CD8-positive, alpha-beta memory T cell (primary cell): ENCODE measurements at regions not wholly inside any gene's neighbourhood (a gene's known extent, or its start where the extent isn't known, plus 50 kb on each side); places are given as distances from the start of the nearest gene placed in this dataset.

Source experiments
- CTCF ChIA-PET: fragments of 350-600 bp; sonication (Branson Sonifier 250); formaldehyde crosslinking; loops from one replicate; lab custom pipeline; 2021; ENCODE audit warnings: antibody characterized with exemption; lab: Charles Lee
- POLR2A ChIA-PET: fragments of 350-600 bp; sonication (Branson Sonifier 250); formaldehyde crosslinking; loops from one replicate; lab custom pipeline; 2021; ENCODE audit warnings: antibody characterized with exemption; lab: Charles Lee
- DNase-seq, 5 donors: peaks; one replicate each; pipeline versions ENCODE4 v3.0.0 to v3.0.0-alpha.2; 2020 to 2022; ENCODE audit warnings: mixed read lengths in 1 of 5
- H3K27ac ChIP-seq: one replicate; pipeline ENCODE4 v1.7.0; 2013; ENCODE audit warnings: low read depth, mild to moderate bottlenecking, low read length, moderate library complexity
- H3K27me3 ChIP-seq: 2 replicates; pipeline ENCODE4 v1.7.0; 2013; ENCODE audit warnings: low read length, mild to moderate bottlenecking; ENCODE audit not compliant: insufficient read depth, poor library complexity, severe bottlenecking
- H3K36me3 ChIP-seq: 2 replicates; pipeline ENCODE4 v1.7.0; 2013; ENCODE audit warnings: mild to moderate bottlenecking, low read length, moderate library complexity; ENCODE audit not compliant: insufficient read depth
- H3K4me1 ChIP-seq: 2 replicates; pipeline ENCODE4 v1.7.0; 2013; ENCODE audit warnings: mild to moderate bottlenecking, low read length, moderate library complexity; ENCODE audit not compliant: insufficient read depth
- H3K4me3 ChIP-seq: 2 replicates; pipeline ENCODE4 v1.7.0; 2013; ENCODE audit warnings: mild to moderate bottlenecking, low read length
- H3K9me3 ChIP-seq: 2 replicates; pipeline ENCODE4 v1.7.0; 2013; ENCODE audit warnings: mild to moderate bottlenecking, low read length
- H3K27ac Mint-ChIP-seq, 8 donors: one replicate each; pipeline ENCODE4 v1.8.0; 2020 to 2021; ENCODE audit warnings: mixed read lengths in 8 of 8, mild to moderate bottlenecking in 6 of 8, inconsistent platforms in 3 of 8, moderate library complexity in 3 of 8
- H3K27me3 Mint-ChIP-seq, 2 donors: one replicate each; pipeline ENCODE4 v1.8.0; 2020 to 2021; ENCODE audit warnings: mixed read lengths in 2 of 2, mild to moderate bottlenecking in 1 of 2, moderate library complexity in 1 of 2
- H3K36me3 Mint-ChIP-seq, 3 donors: one replicate each; pipeline ENCODE4 v1.8.0; 2020 to 2021; ENCODE audit warnings: mixed read lengths in 3 of 3, inconsistent platforms in 1 of 3, mild to moderate bottlenecking in 1 of 3
- H3K4me1 Mint-ChIP-seq, 3 donors: one replicate each; pipeline ENCODE4 v1.8.0; 2020 to 2021; ENCODE audit warnings: mixed read lengths in 3 of 3, inconsistent platforms in 1 of 3, mild to moderate bottlenecking in 1 of 3
- H3K4me3 Mint-ChIP-seq, 7 donors: one replicate each; pipeline ENCODE4 v1.8.0; 2020 to 2021; ENCODE audit warnings: mixed read lengths in 7 of 7, mild to moderate bottlenecking in 6 of 7, moderate library complexity in 4 of 7, inconsistent platforms in 2 of 7
- H3K9me3 Mint-ChIP-seq, 5 donors: one replicate each; pipeline ENCODE4 v1.8.0; 2020 to 2022; ENCODE audit warnings: mixed read lengths in 5 of 5, mild to moderate bottlenecking in 3 of 5, moderate library complexity in 2 of 5, inconsistent platforms in 1 of 5

GRCh38 chr15:47975427-47975826, 145.4 kb upstream of the SLC24A5 start:
- CTCF ChIA-PET, result interaction anchor here (1.0 kb wide), 1 partner anchor 12 kb away, joined by 4 read pairs; no protein-coding TSS in a partner anchor
- no peak for DNase-seq
- Mint-ChIP-seq H3K4me1 (no peaks in the 10 kb centered on the region), H3K9me3 (peaks cover 0 to 4% (median 2%) of the 10 kb centered on the region in 5 donors), H3K27ac (no peak overlapping the region), H3K36me3 (no peaks in the 10 kb centered on the region), H3K4me3 (no peak overlapping the region), H3K27me3 (no peaks in the 10 kb centered on the region)
- Histone ChIP-seq H3K36me3 (no peaks in the 10 kb centered on the region), H3K4me1 (no peaks in the 10 kb centered on the region), H3K27ac (no peak overlapping the region), H3K4me3 (no peak overlapping the region), H3K27me3 (no peaks in the 10 kb centered on the region), H3K9me3 (no peaks in the 10 kb centered on the region)
- POLR2A ChIA-PET, result no interaction called here

- Mint-ChIP-seq H3K27me3 (no peaks in the 10 kb centered on the region), H3K36me3 (no peaks in the 10 kb centered on the region), H3K9me3 (peaks cover 0 to 2% (median 0%) of the 10 kb centered on the region in 5 donors), H3K27ac (no peak overlapping the region), H3K4me3 (no peak overlapping the region), H3K4me1 (no peaks in the 10 kb centered on the region)
- H3K36me3 ChIP-seq, result no peaks in the 10 kb centered on the region
- DNase-seq, result no peak
- no peak overlapping the region for H3K4me3 ChIP-seq
- POLR2A ChIA-PET, result no interaction called here
- CTCF ChIA-PET, result no interaction called here
- H3K27me3 ChIP-seq, result no peaks in the 10 kb centered on the region
- no peak overlapping the region for H3K27ac ChIP-seq
- H3K4me1 ChIP-seq, result no peaks in the 10 kb centered on the region
- H3K9me3 ChIP-seq, result no peaks in the 10 kb centered on the region
Measured at GRCh38 chr15:47983533-47983932, 137.3 kb upstream of the SLC24A5 start.

- Histone ChIP-seq H3K4me3 (no peak overlapping the region), H3K9me3 (no peaks in the 10 kb centered on the region), H3K27me3 (no peaks in the 10 kb centered on the region), H3K27ac (no peak overlapping the region), H3K4me1 (no peaks in the 10 kb centered on the region), H3K36me3 (no peaks in the 10 kb centered on the region)
- no peaks in the 10 kb centered on the region for H3K27me3 Mint-ChIP-seq
- ChIA-PET CTCF (no interaction called here), POLR2A (no interaction called here)
- H3K4me1 Mint-ChIP-seq, result no peaks in the 10 kb centered on the region
- no peaks in the 10 kb centered on the region for H3K36me3 Mint-ChIP-seq
- no peak overlapping the region for H3K4me3 Mint-ChIP-seq
- H3K27ac Mint-ChIP-seq, result no peak overlapping the region
- DNase-seq, result no peak
- H3K9me3 Mint-ChIP-seq, result no peaks in the 10 kb centered on the region
Measured at GRCh38 chr15:47985568-47985967, 135.2 kb upstream of the SLC24A5 start.

GRCh38 chr15:47987461-47987860, 133.3 kb upstream of the SLC24A5 start:
- H3K4me1 ChIP-seq, result no peaks in the 10 kb centered on the region
- no peaks in the 10 kb centered on the region for H3K27me3 ChIP-seq
- Mint-ChIP-seq H3K36me3 (no peaks in the 10 kb centered on the region), H3K27me3 (no peaks in the 10 kb centered on the region), H3K4me3 (no peak overlapping the region), H3K9me3 (no peaks in the 10 kb centered on the region), H3K27ac (no peak overlapping the region), H3K4me1 (no peaks in the 10 kb centered on the region)
- no peak for DNase-seq
- POLR2A ChIA-PET, result no interaction called here
- no peak overlapping the region for H3K4me3 ChIP-seq
- no peaks in the 10 kb centered on the region for H3K9me3 ChIP-seq
- CTCF ChIA-PET, result no interaction called here
- no peak overlapping the region for H3K27ac ChIP-seq
- H3K36me3 ChIP-seq, result no peaks in the 10 kb centered on the region

- H3K9me3 ChIP-seq, result no peaks in the 10 kb centered on the region
- H3K27me3 ChIP-seq, result no peaks in the 10 kb centered on the region
- Mint-ChIP-seq H3K27me3 (no peaks in the 10 kb centered on the region), H3K27ac (no peak overlapping the region), H3K9me3 (no peaks in the 10 kb centered on the region), H3K4me1 (no peaks in the 10 kb centered on the region), H3K4me3 (no peak overlapping the region), H3K36me3 (no peaks in the 10 kb centered on the region)
- H3K4me3 ChIP-seq, result no peak overlapping the region
- ChIA-PET CTCF (no interaction called here), POLR2A (no interaction called here)
- no peaks in the 10 kb centered on the region for H3K4me1 ChIP-seq
- no peaks in the 10 kb centered on the region for H3K36me3 ChIP-seq
- H3K27ac ChIP-seq, result no peak overlapping the region
- no peak for DNase-seq
Measured at GRCh38 chr15:47987908-47988532, 132.8 kb upstream of the SLC24A5 start.

GRCh38 chr15:47988564-47988963, 132.2 kb upstream of the SLC24A5 start:
- Histone ChIP-seq H3K9me3 (no peaks in the 10 kb centered on the region), H3K27me3 (no peaks in the 10 kb centered on the region), H3K4me1 (no peaks in the 10 kb centered on the region), H3K27ac (no peak overlapping the region), H3K4me3 (no peak overlapping the region), H3K36me3 (no peaks in the 10 kb centered on the region)
- no peaks in the 10 kb centered on the region for H3K27me3 Mint-ChIP-seq
- no peak overlapping the region for H3K4me3 Mint-ChIP-seq
- POLR2A ChIA-PET, result no interaction called here
- H3K36me3 Mint-ChIP-seq, result no peaks in the 10 kb centered on the region
- H3K27ac Mint-ChIP-seq, result no peak overlapping the region
- no peaks in the 10 kb centered on the region for H3K4me1 Mint-ChIP-seq
- H3K9me3 Mint-ChIP-seq, result no peaks in the 10 kb centered on the region
- CTCF ChIA-PET, result no interaction called here
- DNase-seq, result no peak

- H3K27me3 Mint-ChIP-seq, result no peaks in the 10 kb centered on the region
- CTCF ChIA-PET, result no interaction called here
- Histone ChIP-seq H3K4me1 (no peaks in the 10 kb centered on the region), H3K27ac (no peak overlapping the region), H3K4me3 (no peak overlapping the region), H3K36me3 (no peaks in the 10 kb centered on the region), H3K27me3 (no peaks in the 10 kb centered on the region), H3K9me3 (no peaks in the 10 kb centered on the region)
- no peaks in the 10 kb centered on the region for H3K9me3 Mint-ChIP-seq
- no peaks in the 10 kb centered on the region for H3K4me1 Mint-ChIP-seq
- H3K36me3 Mint-ChIP-seq, result no peaks in the 10 kb centered on the region
- H3K27ac Mint-ChIP-seq, result no peak overlapping the region
- POLR2A ChIA-PET, result no interaction called here
- no peak for DNase-seq
- H3K4me3 Mint-ChIP-seq, result no peak overlapping the region
Measured at GRCh38 chr15:47990821-47991220, 130.0 kb upstream of the SLC24A5 start.

- no peak for DNase-seq
- H3K27ac Mint-ChIP-seq, result no peak overlapping the region
- no peak overlapping the region for H3K4me3 Mint-ChIP-seq
- CTCF ChIA-PET, result no interaction called here
- no peaks in the 10 kb centered on the region for H3K4me1 ChIP-seq
- no peaks in the 10 kb centered on the region for H3K36me3 ChIP-seq
- no peaks in the 10 kb centered on the region for H3K9me3 ChIP-seq
- H3K27me3 ChIP-seq, result no peaks in the 10 kb centered on the region
- H3K9me3 Mint-ChIP-seq, result no peaks in the 10 kb centered on the region
- H3K27me3 Mint-ChIP-seq, result no peaks in the 10 kb centered on the region
- no peak overlapping the region for H3K27ac ChIP-seq
- H3K4me3 ChIP-seq, result no peak overlapping the region
- POLR2A ChIA-PET, result no interaction called here
- no peaks in the 10 kb centered on the region for H3K36me3 Mint-ChIP-seq
- H3K4me1 Mint-ChIP-seq, result no peaks in the 10 kb centered on the region
Measured at GRCh38 chr15:47991357-47991756, 129.4 kb upstream of the SLC24A5 start.
